Neutrophil (primary cell): ENCODE measurements at regions not wholly inside any gene's neighbourhood (a gene's known extent, or its start where the extent isn't known, plus 50 kb on each side); places are given as distances from the start of the nearest gene placed in this dataset.

Source experiments
- H3K27ac ChIP-seq: fragments of 200-600 bp; sonication (generic); 2 replicates; pipeline ENCODE4 v1.5.1; 2016; ENCODE audit warnings: mild to moderate bottlenecking, moderate library complexity
- H3K27me3 ChIP-seq: fragments of 200-600 bp; sonication (generic); 2 replicates; pipeline ENCODE4 v1.6.0; 2016; ENCODE audit warnings: mild to moderate bottlenecking
- H3K36me3 ChIP-seq: fragments of 200-600 bp; sonication (generic); 2 replicates; pipeline ENCODE4 v1.5.1; 2017
- H3K4me1 ChIP-seq, 2 experiments: fragments of 200-600 bp in 1 of 2; sonication (generic) in 1 of 2; 1 replicate in 1 of 2; 2 replicates in 1 of 2; pipeline versions ENCODE4 v1.5.1 to v1.6.1; 2013 to 2016; ENCODE audit warnings: low read depth in 1 of 2, low read length in 1 of 2, mild to moderate bottlenecking in 1 of 2, moderate library complexity in 1 of 2; ENCODE audit not compliant: control insufficient read depth in 1 of 2, insufficient read depth in 1 of 2
- H3K4me3 ChIP-seq, 2 experiments: fragments of 200-600 bp in 1 of 2; sonication (generic) in 1 of 2; 1 replicate in 1 of 2; 2 replicates in 1 of 2; pipeline ENCODE4 v1.5.1; 2013 to 2016; ENCODE audit warnings: low read depth in 1 of 2, low read length in 1 of 2, mild to moderate bottlenecking in 1 of 2, moderate library complexity in 1 of 2
- H3K9me3 ChIP-seq: fragments of 200-600 bp; sonication (generic); 2 replicates; pipeline ENCODE4 v1.5.1; 2016
- TF ChIP-seq, protein P1 (sequence below): fragments of 200-600 bp; sonication (generic); IDR thresholded peaks from 2 replicates; pipeline ENCODE4 v1.5.1; 2016; ENCODE audit warnings: antibody characterized with exemption

DNA sequence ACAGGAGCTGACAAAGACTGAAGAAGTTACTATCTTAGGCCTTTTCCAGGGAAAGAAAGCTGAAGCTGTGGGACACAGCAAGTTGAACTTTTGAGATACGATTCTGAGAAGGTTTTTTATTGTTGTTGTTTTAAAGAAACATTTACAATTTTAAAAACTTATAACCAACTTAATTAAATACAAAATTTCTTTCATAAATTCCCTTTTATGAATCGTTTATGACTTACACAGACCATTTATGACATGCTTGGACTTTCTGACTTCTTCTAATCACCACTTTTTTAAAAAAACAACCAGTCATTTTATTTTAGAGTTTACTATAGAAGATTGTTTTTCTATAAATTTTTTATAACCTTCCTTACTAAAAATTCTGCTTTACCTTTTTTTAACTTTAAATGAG is 68.7 kb downstream of the DHRS2 start:
- TF ChIP-seq, protein P1, sequence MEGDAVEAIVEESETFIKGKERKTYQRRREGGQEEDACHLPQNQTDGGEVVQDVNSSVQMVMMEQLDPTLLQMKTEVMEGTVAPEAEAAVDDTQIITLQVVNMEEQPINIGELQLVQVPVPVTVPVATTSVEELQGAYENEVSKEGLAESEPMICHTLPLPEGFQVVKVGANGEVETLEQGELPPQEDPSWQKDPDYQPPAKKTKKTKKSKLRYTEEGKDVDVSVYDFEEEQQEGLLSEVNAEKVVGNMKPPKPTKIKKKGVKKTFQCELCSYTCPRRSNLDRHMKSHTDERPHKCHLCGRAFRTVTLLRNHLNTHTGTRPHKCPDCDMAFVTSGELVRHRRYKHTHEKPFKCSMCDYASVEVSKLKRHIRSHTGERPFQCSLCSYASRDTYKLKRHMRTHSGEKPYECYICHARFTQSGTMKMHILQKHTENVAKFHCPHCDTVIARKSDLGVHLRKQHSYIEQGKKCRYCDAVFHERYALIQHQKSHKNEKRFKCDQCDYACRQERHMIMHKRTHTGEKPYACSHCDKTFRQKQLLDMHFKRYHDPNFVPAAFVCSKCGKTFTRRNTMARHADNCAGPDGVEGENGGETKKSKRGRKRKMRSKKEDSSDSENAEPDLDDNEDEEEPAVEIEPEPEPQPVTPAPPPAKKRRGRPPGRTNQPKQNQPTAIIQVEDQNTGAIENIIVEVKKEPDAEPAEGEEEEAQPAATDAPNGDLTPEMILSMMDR, result no peak
- H3K4me3 ChIP-seq, result no peak overlapping the region
- no peaks in the 10 kb centered on the region for H3K36me3 ChIP-seq
- H3K4me1 ChIP-seq, result no peaks in the 10 kb centered on the region
- H3K9me3 ChIP-seq, result peaks cover 4% of the 10 kb centered on the region
- no peaks in the 10 kb centered on the region for H3K27me3 ChIP-seq
- no peak overlapping the region for H3K27ac ChIP-seq

- H3K27me3 ChIP-seq, result no peaks in the 10 kb centered on the region
- H3K27ac ChIP-seq, result no peak overlapping the region
- no peaks in the 10 kb centered on the region for H3K4me1 ChIP-seq
- peaks cover 4% of the 10 kb centered on the region for H3K9me3 ChIP-seq
- H3K36me3 ChIP-seq, result no peaks in the 10 kb centered on the region
- TF ChIP-seq, protein P1, result no peak
- H3K4me3 ChIP-seq, result no peak overlapping the region
These were observed 71.3 kb downstream of the DHRS2 start for GRCh38 chr14:23707415-23707814.

- H3K4me3 ChIP-seq, result no peak overlapping the region
- no peaks in the 10 kb centered on the region for H3K4me1 ChIP-seq
- peaks cover 4% of the 10 kb centered on the region for H3K9me3 ChIP-seq
- TF ChIP-seq, protein P1, result no peak
- H3K27me3 ChIP-seq, result no peaks in the 10 kb centered on the region
- H3K36me3 ChIP-seq, result no peaks in the 10 kb centered on the region
- no peak overlapping the region for H3K27ac ChIP-seq
These were observed 72.2 kb downstream of the DHRS2 start for GRCh38 chr14:23708343-23708742.

GRCh38 chr14:23709923-23710322 is 73.8 kb downstream of the DHRS2 start:
- H3K27me3 ChIP-seq, result no peaks in the 10 kb centered on the region
- TF ChIP-seq, protein P1, result no peak
- no peak overlapping the region for H3K27ac ChIP-seq
- peaks cover 4% of the 10 kb centered on the region for H3K9me3 ChIP-seq
- H3K4me3 ChIP-seq, result no peak overlapping the region
- no peaks in the 10 kb centered on the region for H3K36me3 ChIP-seq
- no peaks in the 10 kb centered on the region for H3K4me1 ChIP-seq

GRCh38 chr14:23712287-23712686 is 76.1 kb downstream of the DHRS2 start:
- TF ChIP-seq, protein P1, result no peak
- no peak overlapping the region for H3K4me3 ChIP-seq

More at GRCh38 chr14:23712287-23712686, 76.1 kb downstream of the DHRS2 start:
- no peaks in the 10 kb centered on the region for H3K4me1 ChIP-seq
- no peaks in the 10 kb centered on the region for H3K9me3 ChIP-seq
- no peaks in the 10 kb centered on the region for H3K27me3 ChIP-seq
- no peak overlapping the region for H3K27ac ChIP-seq
- no peaks in the 10 kb centered on the region for H3K36me3 ChIP-seq
